ENCODE measurements at regions not wholly inside any gene's neighbourhood (a gene's known extent, or its start where the extent isn't known, plus 50 kb on each side); places are given as distances from the start of the nearest gene placed in this dataset.

DNA sequence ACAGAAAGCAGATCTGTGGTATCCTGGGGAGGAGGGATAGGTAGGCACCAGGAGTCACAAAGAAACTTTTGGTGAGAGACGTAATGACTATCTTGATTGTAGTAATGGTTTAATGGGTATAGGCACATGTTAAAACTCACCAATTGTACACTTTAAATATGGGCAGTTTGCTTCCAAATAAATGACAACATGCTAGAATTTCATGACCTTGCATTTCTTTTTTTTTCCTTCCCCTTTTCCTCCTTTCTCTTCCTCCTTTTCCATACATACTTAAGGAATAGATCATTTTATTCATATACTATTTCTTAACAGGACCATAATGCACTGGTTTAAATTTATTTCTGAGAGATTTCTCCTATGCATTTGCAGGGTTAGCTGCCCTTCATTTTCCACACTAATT, 341.8 kb downstream of the TMEM182 start:
- no peak for DNase-seq
- no peaks in the 10 kb centered on the region for H3K4me1 ChIP-seq (ENCODE audit: control insufficient read depth, insufficient read depth, low read length)
- H3K9me3 ChIP-seq (ENCODE audit: control insufficient read depth, low read depth, low read length): no peaks in the 10 kb centered on the region
- H3K27ac ChIP-seq (ENCODE audit: low read length): no peak overlapping the region
- H3K27me3 ChIP-seq (ENCODE audit: control insufficient read depth, insufficient read depth, low read length): no peaks in the 10 kb centered on the region
- no peaks in the 10 kb centered on the region for H3K36me3 ChIP-seq (ENCODE audit: control insufficient read depth, insufficient read depth, low read length)
- H3K4me3 ChIP-seq (ENCODE audit: low read length): no peak overlapping the region
- no CpG with 5 or more reads among the region's 1 CpG for WGBS (ENCODE audit: insufficient coverage, low lambda C conversion rate)

DNA sequence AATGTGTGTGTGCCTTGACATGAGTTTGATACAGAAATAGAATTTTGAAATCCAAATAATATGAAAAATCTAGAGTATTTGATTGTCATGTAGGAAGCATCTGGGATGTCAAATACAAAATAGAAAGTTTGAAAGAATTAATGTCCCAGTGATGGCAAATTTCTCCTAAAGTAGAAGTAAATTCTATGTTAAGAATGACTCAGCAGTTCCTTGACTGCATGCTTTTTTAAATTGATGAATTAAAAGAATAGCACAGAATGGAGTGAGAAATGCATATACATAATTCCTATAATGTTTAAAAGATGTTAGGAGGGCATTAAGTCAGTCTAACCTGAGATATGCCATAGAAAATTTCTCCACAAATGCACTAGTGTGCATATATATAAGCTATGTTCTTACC, 357.5 kb downstream of the TMEM182 start:
- H3K27me3 ChIP-seq (ENCODE audit: control insufficient read depth, insufficient read depth, low read length): no peaks in the 10 kb centered on the region
- H3K4me1 ChIP-seq (ENCODE audit: control insufficient read depth, insufficient read depth, low read length): no peaks in the 10 kb centered on the region
- no peak for DNase-seq
- no peak overlapping the region for H3K4me3 ChIP-seq (ENCODE audit: low read length)
- no peaks in the 10 kb centered on the region for H3K9me3 ChIP-seq (ENCODE audit: control insufficient read depth, low read depth, low read length)
- H3K36me3 ChIP-seq (ENCODE audit: control insufficient read depth, insufficient read depth, low read length): no peaks in the 10 kb centered on the region
- H3K27ac ChIP-seq (ENCODE audit: low read length): no peak overlapping the region

DNA sequence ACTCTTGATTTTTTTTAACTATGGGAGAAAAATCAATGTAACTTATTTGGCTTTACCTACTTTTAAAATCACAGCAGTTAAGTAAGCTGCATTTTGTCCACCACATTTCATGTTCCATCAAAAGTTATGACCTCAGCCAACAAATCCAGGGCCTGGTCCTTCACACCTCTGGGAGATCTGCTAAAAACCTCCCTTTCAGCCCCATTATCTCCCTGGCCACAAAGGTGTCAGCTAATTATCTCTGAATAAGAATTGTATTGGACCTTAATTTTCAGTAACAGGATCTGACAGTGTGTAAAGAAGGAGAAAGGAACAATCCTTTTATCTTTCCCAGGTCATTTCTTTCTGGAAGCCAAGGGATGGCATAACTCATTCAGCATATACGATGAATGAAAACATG, 359.3 kb downstream of the TMEM182 start:
- Histone ChIP-seq H3K4me1 (ENCODE audit: control insufficient read depth, insufficient read depth, low read length) (no peaks in the 10 kb centered on the region), H3K4me3 (ENCODE audit: low read length) (no peak overlapping the region), H3K36me3 (ENCODE audit: control insufficient read depth, insufficient read depth, low read length) (no peaks in the 10 kb centered on the region), H3K27me3 (ENCODE audit: control insufficient read depth, insufficient read depth, low read length) (no peaks in the 10 kb centered on the region), H3K27ac (ENCODE audit: low read length) (no peak overlapping the region), H3K9me3 (ENCODE audit: control insufficient read depth, low read depth, low read length) (no peaks in the 10 kb centered on the region)
- DNase-seq: no peak
- whole genome bisulfite sequencing (ENCODE audit: insufficient coverage, low lambda C conversion rate): no CpG with 5 or more reads among the region's 1 CpG

DNA sequence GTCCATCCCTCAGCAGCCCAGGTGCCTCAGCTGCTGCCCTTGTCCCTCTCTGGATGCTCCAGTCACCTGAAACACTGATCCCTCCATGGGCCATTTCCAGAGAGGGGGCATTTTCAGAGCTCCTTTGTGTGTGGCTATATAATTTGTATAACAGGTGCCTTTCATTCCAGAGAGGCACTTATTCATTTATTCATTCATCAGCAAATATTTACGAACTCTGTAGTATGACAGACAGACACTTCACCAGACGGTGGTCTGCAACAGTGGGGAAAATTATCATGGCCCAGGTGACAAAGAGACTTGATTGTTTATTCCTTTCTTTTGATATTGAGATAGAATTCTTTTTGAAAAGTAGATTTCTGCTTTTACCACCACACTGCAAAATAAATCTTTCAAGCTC, 361.7 kb downstream of the TMEM182 start:
- H3K4me3 ChIP-seq (ENCODE audit: low read length): no peak overlapping the region
- H3K27me3 ChIP-seq (ENCODE audit: control insufficient read depth, insufficient read depth, low read length): no peaks in the 10 kb centered on the region
- no peak overlapping the region for H3K27ac ChIP-seq (ENCODE audit: low read length)
- no peaks in the 10 kb centered on the region for H3K36me3 ChIP-seq (ENCODE audit: control insufficient read depth, insufficient read depth, low read length)
- no peak for DNase-seq
- H3K4me1 ChIP-seq (ENCODE audit: control insufficient read depth, insufficient read depth, low read length): no peaks in the 10 kb centered on the region
- no peaks in the 10 kb centered on the region for H3K9me3 ChIP-seq (ENCODE audit: control insufficient read depth, low read depth, low read length)
- 69% methylated on average over 2 of the region's 2 CpGs for WGBS (ENCODE audit: insufficient coverage, low lambda C conversion rate)

DNA sequence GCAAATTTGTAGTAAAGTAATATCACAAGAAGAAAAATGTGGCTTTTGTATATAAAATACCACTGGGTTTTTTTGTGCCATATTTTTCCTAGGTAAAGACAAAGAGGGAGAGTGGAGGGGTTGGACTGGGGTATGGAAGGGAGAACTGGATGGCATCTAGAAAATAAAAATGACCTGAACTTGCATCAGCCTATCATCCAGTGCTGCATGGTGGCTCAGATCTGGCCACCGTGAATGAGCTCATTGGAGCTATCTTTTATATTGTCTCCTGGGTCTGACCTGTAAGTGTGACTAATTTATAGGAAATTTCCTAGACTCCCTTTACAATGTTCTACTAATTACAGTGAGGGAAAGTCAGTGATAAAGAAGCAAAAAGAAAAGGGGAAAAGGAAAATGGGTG, 369.0 kb downstream of the TMEM182 start:
- no peaks in the 10 kb centered on the region for H3K4me1 ChIP-seq (ENCODE audit: control insufficient read depth, insufficient read depth, low read length)

DNA sequence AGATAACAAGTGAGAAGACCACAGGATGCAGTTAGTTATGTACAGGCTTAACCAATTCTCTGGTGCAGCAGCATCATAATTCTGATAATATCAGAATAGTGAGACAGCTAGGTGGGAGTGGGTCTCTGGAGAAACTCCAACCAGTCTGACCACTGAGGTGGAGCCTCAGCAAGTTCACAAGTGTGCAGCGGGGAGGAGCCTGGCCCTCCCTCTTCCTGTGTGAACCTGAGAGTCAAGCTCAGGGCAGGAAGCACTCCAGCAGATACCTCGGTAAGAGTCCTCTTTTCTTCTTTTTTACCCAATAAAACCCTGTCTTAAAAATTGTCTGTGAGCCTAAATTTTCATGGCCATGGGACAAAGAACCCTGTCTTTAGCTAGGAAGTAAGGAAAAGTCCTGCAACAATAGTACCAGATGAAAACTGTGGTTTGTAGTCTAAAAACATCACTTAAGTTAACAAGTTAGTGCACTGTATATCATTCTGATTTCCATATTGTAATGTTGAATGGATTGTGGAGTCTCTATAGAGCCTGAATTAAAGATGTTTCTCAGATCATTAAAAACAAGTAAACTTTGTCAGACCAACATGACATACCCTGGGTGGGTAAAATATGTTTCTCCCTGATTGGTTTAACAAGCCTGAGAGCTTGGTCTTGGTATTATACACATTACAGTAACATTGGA, 370.8 kb downstream of the TMEM182 start:
- Histone ChIP-seq H3K36me3 (ENCODE audit: control insufficient read depth, insufficient read depth, low read length) (no peaks in the 10 kb centered on the region), H3K27me3 (ENCODE audit: control insufficient read depth, insufficient read depth, low read length) (no peaks in the 10 kb centered on the region), H3K27ac (ENCODE audit: low read length) (no peak overlapping the region), H3K4me3 (ENCODE audit: low read length) (no peak overlapping the region), H3K9me3 (ENCODE audit: control insufficient read depth, low read depth, low read length) (no peaks in the 10 kb centered on the region), H3K4me1 (ENCODE audit: control insufficient read depth, insufficient read depth, low read length) (no peaks in the 10 kb centered on the region)
- WGBS (ENCODE audit: insufficient coverage, low lambda C conversion rate): no CpG with 5 or more reads among the region's 2 CpGs
- no peak for DNase-seq

More for the DNA sequence above, 369.0 kb downstream of the TMEM182 start:
- Histone ChIP-seq H3K27ac (ENCODE audit: low read length) (no peak overlapping the region), H3K9me3 (ENCODE audit: control insufficient read depth, low read depth, low read length) (no peaks in the 10 kb centered on the region), H3K27me3 (ENCODE audit: control insufficient read depth, insufficient read depth, low read length) (no peaks in the 10 kb centered on the region), H3K4me3 (ENCODE audit: low read length) (no peak overlapping the region), H3K36me3 (ENCODE audit: control insufficient read depth, insufficient read depth, low read length) (no peaks in the 10 kb centered on the region)
- DNase-seq: no peak
- no CpG with 5 or more reads among the region's 1 CpG for WGBS (ENCODE audit: insufficient coverage, low lambda C conversion rate)

DNA sequence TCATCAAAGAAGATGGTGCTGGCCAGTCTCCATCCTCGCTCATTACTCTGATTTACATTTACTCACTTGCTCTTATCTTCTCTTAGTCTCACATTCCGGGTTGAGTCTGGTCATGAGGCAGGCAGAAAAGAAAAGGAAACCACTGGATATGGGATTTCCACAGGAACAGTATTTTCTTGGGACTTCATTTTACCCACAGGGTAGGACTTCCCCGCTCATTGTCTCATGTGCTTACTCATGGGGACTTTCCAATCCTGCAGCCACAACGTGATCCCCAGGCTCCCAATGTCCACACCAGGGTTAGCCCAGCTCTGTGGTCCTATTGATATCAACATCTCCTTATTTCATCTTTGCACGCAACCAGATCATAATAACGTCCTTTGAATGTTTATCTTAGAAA, 373.8 kb downstream of the TMEM182 start:
- H3K36me3 ChIP-seq (ENCODE audit: control insufficient read depth, insufficient read depth, low read length): no peaks in the 10 kb centered on the region
- 86% methylated on average over 2 of the region's 6 CpGs for WGBS (ENCODE audit: insufficient coverage, low lambda C conversion rate)

DNA sequence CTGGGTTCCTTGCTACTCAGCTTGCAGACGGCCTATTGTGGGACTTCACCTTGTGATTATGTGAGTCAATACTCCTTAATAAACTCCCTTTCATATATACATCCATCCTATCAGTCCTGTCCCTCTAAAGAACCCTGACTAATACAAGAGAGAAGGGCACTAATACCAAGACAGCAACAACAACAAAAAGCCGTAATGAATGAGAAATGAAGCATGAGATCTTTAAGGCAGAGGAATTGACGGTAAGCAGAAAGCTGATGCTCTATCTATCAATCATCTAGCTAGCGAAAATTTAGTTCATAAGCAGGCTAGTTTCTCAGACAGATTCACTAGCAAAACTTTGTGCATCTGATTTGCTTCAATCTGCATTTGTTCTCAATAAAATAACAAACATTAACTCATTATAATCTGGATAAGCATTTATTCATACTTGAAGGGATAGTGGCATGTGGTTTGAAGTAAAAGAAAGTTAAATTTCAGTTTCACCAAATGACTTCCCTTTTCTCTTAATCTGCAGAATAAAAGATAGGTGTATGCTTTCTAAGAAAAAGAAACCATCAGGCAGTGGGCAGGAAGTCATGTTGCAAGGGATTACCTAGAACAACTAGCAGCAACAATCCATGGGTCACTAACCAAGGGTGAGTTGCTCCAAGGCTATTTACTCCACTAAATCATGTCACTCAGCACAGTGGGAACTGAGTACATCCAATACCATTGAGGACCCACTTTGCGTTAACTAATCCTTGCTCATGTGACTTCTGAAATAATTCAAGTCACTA, 376.5 kb downstream of the TMEM182 start:
- WGBS (ENCODE audit: insufficient coverage, low lambda C conversion rate): 80% methylated on average over 3 of the region's 5 CpGs
- H3K4me1 ChIP-seq (ENCODE audit: control insufficient read depth, insufficient read depth, low read length): no peaks in the 10 kb centered on the region
- H3K36me3 ChIP-seq (ENCODE audit: control insufficient read depth, insufficient read depth, low read length): no peaks in the 10 kb centered on the region
- no peak overlapping the region for H3K4me3 ChIP-seq (ENCODE audit: low read length)
- no peaks in the 10 kb centered on the region for H3K27me3 ChIP-seq (ENCODE audit: control insufficient read depth, insufficient read depth, low read length)
- H3K9me3 ChIP-seq (ENCODE audit: control insufficient read depth, low read depth, low read length): no peaks in the 10 kb centered on the region
- H3K27ac ChIP-seq (ENCODE audit: low read length): no peak overlapping the region
- DNase-seq: no peak

More for the DNA sequence above, 373.8 kb downstream of the TMEM182 start:
- no peak for DNase-seq
- Histone ChIP-seq H3K27me3 (ENCODE audit: control insufficient read depth, insufficient read depth, low read length) (no peaks in the 10 kb centered on the region), H3K4me1 (ENCODE audit: control insufficient read depth, insufficient read depth, low read length) (no peaks in the 10 kb centered on the region), H3K9me3 (ENCODE audit: control insufficient read depth, low read depth, low read length) (no peaks in the 10 kb centered on the region), H3K27ac (ENCODE audit: low read length) (no peak overlapping the region), H3K4me3 (ENCODE audit: low read length) (no peak overlapping the region)

DNA sequence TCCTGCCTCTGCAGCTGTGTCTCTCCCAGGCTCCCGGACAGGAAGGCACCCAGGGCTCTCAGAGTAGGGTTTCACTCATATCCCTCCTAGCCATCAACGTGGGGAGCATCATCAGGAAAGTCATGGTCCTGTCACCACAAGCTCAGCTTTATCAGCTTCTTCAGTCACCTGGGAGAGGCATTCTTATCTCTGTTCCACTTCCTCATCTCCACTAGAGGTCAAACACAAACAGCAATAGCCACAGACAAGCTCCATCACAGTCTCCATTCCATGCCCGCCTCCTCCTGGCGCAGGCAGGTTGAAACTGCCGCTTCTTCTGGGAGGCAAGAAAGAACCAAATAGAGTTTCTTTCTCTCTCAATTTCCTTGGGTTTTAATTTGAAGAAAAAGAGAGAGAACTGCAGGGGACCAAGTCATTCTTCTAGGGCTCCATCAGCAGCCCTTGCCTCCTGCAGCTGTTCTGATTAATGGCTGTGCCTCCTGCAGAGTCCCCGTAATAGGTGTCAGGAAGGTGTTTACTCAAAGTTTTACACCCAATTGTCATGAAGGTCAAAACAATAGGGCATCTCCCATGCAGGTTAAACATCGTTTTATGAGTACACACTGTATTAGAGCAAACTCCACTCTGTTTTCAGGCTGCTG, 377.9 kb downstream of the TMEM182 start:
- Histone ChIP-seq H3K9me3 (ENCODE audit: control insufficient read depth, low read depth, low read length) (no peaks in the 10 kb centered on the region), H3K27ac (ENCODE audit: low read length) (no peak overlapping the region), H3K27me3 (ENCODE audit: control insufficient read depth, insufficient read depth, low read length) (no peaks in the 10 kb centered on the region), H3K4me3 (ENCODE audit: low read length) (no peak overlapping the region), H3K4me1 (ENCODE audit: control insufficient read depth, insufficient read depth, low read length) (no peaks in the 10 kb centered on the region), H3K36me3 (ENCODE audit: control insufficient read depth, insufficient read depth, low read length) (no peaks in the 10 kb centered on the region)
- DNase-seq: peak in 1 of 2 donors; percentile 9
- WGBS (ENCODE audit: insufficient coverage, low lambda C conversion rate): no CpG with 5 or more reads among the region's 7 CpGs

DNA sequence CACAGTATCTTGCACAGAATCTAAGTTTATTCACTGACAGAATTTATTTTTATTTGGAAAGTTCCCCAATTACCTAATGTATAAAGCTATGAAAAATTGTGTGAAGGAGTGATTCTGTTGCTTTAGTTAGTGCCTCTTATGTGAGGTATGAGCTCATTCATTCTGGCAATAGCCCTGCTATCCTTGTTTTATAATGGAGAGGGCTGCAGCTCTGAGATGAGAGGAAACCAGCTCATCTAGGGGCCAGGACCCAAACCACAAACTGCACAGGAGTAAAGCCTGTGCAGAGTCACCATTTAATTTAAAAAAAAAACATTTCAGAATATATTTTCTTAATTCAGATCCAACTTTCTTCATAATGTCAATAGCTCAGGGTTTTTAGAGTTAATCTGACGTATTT, 383.0 kb downstream of the TMEM182 start:
- WGBS (ENCODE audit: insufficient coverage, low lambda C conversion rate): 0% methylated on average over 1 of the region's 1 CpG
- H3K27me3 ChIP-seq (ENCODE audit: control insufficient read depth, insufficient read depth, low read length): no peaks in the 10 kb centered on the region
- no peaks in the 10 kb centered on the region for H3K9me3 ChIP-seq (ENCODE audit: control insufficient read depth, low read depth, low read length)
- H3K4me3 ChIP-seq (ENCODE audit: low read length): no peak overlapping the region
- no peaks in the 10 kb centered on the region for H3K36me3 ChIP-seq (ENCODE audit: control insufficient read depth, insufficient read depth, low read length)
- H3K4me1 ChIP-seq (ENCODE audit: control insufficient read depth, insufficient read depth, low read length): no peaks in the 10 kb centered on the region
- H3K27ac ChIP-seq (ENCODE audit: low read length): no peak overlapping the region
- no peak for DNase-seq

Measured in large intestine (tissue), 3 donors.